Ascending aorta (tissue), 2 donors: ENCODE measurements at regions not wholly inside any gene's neighbourhood (a gene's known extent, or its start where the extent isn't known, plus 50 kb on each side); places are given as distances from the start of the nearest gene placed in this dataset.

Experiments used
- DNase-seq, 2 donors: peaks; one replicate each; pipeline ENCODE4 v3.0.0-alpha.2; 2019; ENCODE audit warnings: low spot score in 2 of 2
- H3K27ac ChIP-seq, 2 donors: fragments of 200-600 bp; sonication (generic); one replicate each; pipeline ENCODE4 v1.5.1; 2016 to 2017; ENCODE audit warnings: mild to moderate bottlenecking in 1 of 2
- H3K27me3 ChIP-seq: fragments of 200-600 bp; sonication (generic); one replicate; pipeline ENCODE4 v1.5.1; 2017
- H3K36me3 ChIP-seq, 2 donors: fragments of 200-600 bp; sonication (generic); one replicate each; pipeline ENCODE4 v1.5.1; 2016
- H3K4me1 ChIP-seq, 2 donors: fragments of 200-600 bp; sonication (generic); one replicate each; pipeline ENCODE4 v1.5.1; 2016 to 2017; ENCODE audit warnings: mild to moderate bottlenecking in 1 of 2
- H3K4me3 ChIP-seq, 2 donors: fragments of 200-600 bp; sonication (generic); one replicate each; pipeline ENCODE4 v1.5.1; 2016 to 2017; ENCODE audit warnings: mild to moderate bottlenecking in 1 of 2
- H3K9me3 ChIP-seq, 2 donors: fragments of 200-600 bp; sonication (generic); one replicate each; pipeline ENCODE4 v1.5.1; 2016
- CTCF ChIP-seq, 3 experiments: fragments of 200-600 bp in 2 of 3; fragments of 450-650 bp in 1 of 3; sonication (generic) in 2 of 3; IDR thresholded peaks; one replicate each; pipeline ENCODE4 v1.5.1; 2016 to 2019; ENCODE audit warnings: antibody characterized with exemption in 3 of 3, mild to moderate bottlenecking in 1 of 3, moderate library complexity in 1 of 3
- intact Hi-C: fragments of 100-400 bp; cut with DNase I; formaldehyde crosslinking; loops from one replicate; pipeline ENCODE4 v1.15.1; 2023

- Histone ChIP-seq H3K36me3 (no peaks in the 10 kb centered on the region), H3K4me3 (no peak overlapping the region), H3K4me1 (no peaks in the 10 kb centered on the region), H3K27me3 (no peaks in the 10 kb centered on the region), H3K9me3 (no peaks in the 10 kb centered on the region), H3K27ac (no peak overlapping the region)
- intact Hi-C loops: no loop called here
- TF ChIP-seq CTCF (IDR thresholded peaks at IDR 0.05): no peak
- no peak for DNase-seq
These were observed 199.0 kb upstream of the DSEL start for GRCh38 chr18:67715567-67715966.

GRCh38 chr18:67710639-67711038, 194.1 kb upstream of the DSEL start:
- no peak for TF ChIP-seq CTCF (IDR thresholded peaks at IDR 0.05)
- Histone ChIP-seq H3K4me3 (no peak overlapping the region), H3K4me1 (no peaks in the 10 kb centered on the region), H3K36me3 (no peaks in the 10 kb centered on the region), H3K27ac (no peak overlapping the region), H3K9me3 (no peaks in the 10 kb centered on the region), H3K27me3 (no peaks in the 10 kb centered on the region)
- no peak for DNase-seq
- intact Hi-C loops: no loop called here

GRCh38 chr18:67705748-67706147, 189.2 kb upstream of the DSEL start:
- no peaks in the 10 kb centered on the region for H3K36me3 ChIP-seq
- no peak for TF ChIP-seq CTCF (IDR thresholded peaks at IDR 0.05)
- intact Hi-C loops: no loop called here
- H3K4me1 ChIP-seq: no peaks in the 10 kb centered on the region
- H3K9me3 ChIP-seq: no peaks in the 10 kb centered on the region
- H3K27me3 ChIP-seq: no peaks in the 10 kb centered on the region
- no peak overlapping the region for H3K4me3 ChIP-seq
- no peak overlapping the region for H3K27ac ChIP-seq
- DNase-seq: no peak

- no peaks in the 10 kb centered on the region for H3K4me1 ChIP-seq
- DNase-seq: no peak
- no peaks in the 10 kb centered on the region for H3K36me3 ChIP-seq
- H3K9me3 ChIP-seq: no peaks in the 10 kb centered on the region
- TF ChIP-seq CTCF (IDR thresholded peaks at IDR 0.05): no peak
- H3K27me3 ChIP-seq: no peaks in the 10 kb centered on the region
- intact Hi-C loops: no loop called here
- H3K27ac ChIP-seq: no peak overlapping the region
- H3K4me3 ChIP-seq: no peak overlapping the region
These were observed 179.2 kb upstream of the DSEL start for GRCh38 chr18:67695684-67696083.

- intact Hi-C loops: no loop called here
These were observed 178.3 kb upstream of the DSEL start for GRCh38 chr18:67694787-67695186.

More at GRCh38 chr18:67694787-67695186, 178.3 kb upstream of the DSEL start:
- H3K4me3 ChIP-seq: no peak overlapping the region
- no peak overlapping the region for H3K27ac ChIP-seq
- no peak for DNase-seq
- peaks cover 0 to 5% of the 10 kb centered on the region in 2 donors for H3K9me3 ChIP-seq
- no peaks in the 10 kb centered on the region for H3K36me3 ChIP-seq
- H3K27me3 ChIP-seq: no peaks in the 10 kb centered on the region
- H3K4me1 ChIP-seq: no peaks in the 10 kb centered on the region
- TF ChIP-seq CTCF (IDR thresholded peaks at IDR 0.05): no peak
